Neural progenitor cell (in vitro differentiated cells): ENCODE measurements at regions not wholly inside any gene's neighbourhood (a gene's known extent, or its start where the extent isn't known, plus 50 kb on each side); places are given as distances from the start of the nearest gene placed in this dataset.

Experiments used
- CTCF ChIP-seq: fragments of 200-600 bp; sonication (generic); IDR thresholded peaks from 2 replicates; pipeline ENCODE4 v1.5.1; 2017; ENCODE audit warnings: antibody characterized with exemption, mild to moderate bottlenecking
- EZH2 ChIP-seq: fragments of 200-600 bp; sonication (generic); IDR thresholded peaks from 2 replicates; pipeline ENCODE4 v1.6.1; 2017; ENCODE audit warnings: antibody characterized with exemption, mild to moderate bottlenecking, moderate library complexity
- EZH2phosphoT487 ChIP-seq: fragments of 200-600 bp; sonication (generic); IDR thresholded peaks from 2 replicates; pipeline ENCODE4 v1.6.1; 2017; ENCODE audit warnings: antibody characterized with exemption

DNA sequence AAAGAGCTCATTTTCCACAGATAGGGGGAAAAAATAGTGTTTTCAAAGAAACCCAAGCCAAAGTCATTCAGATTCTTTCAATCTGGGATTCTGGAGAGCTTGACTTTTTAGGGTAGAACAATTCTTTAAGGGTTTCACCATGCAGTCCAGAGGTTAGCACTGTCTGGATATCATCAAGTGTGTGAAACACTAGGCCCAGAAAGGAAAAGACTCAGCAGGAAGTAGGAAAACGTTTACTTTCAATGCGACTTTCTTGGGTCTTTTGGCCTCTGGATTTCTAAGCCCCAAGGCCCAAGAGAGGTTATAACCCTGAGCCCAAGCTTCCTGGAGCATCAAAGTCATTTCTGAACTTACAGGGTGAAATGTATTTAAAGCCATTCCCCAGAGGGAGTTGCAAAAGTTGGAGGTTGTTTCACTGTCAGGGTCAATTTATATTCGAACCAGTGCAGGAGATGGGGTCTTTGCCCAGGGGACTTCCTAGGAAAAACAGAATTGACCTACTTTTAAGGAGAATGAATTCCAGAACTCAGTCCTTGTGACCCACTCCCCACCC is 158.0 kb downstream of the C7orf25 start:
- TF ChIP-seq CTCF (no peak), EZH2 (no peak), EZH2phosphoT487 (no peak)
